ENCODE measurements at regions not wholly inside any gene's neighbourhood (a gene's known extent, or its start where the extent isn't known, plus 50 kb on each side); places are given as distances from the start of the nearest gene placed in this dataset.

- Histone ChIP-seq H3K4me2 (ENCODE audit: low read length) (no peak overlapping the region), H2AFZ (ENCODE audit: insufficient read depth, low read length, poor library complexity) (no peak overlapping the region), H3K79me1 (ENCODE audit: low read length) (no peaks in the 10 kb centered on the region), H4K91ac (ENCODE audit: low read depth, low read length) (no peak overlapping the region), H3K27me3 (ENCODE audit: insufficient read depth, low read length) (no peaks in the 10 kb centered on the region), H3K23ac (ENCODE audit: low read length) (no peak overlapping the region), H2BK5ac (ENCODE audit: low read depth, low read length, poor library complexity) (no peak overlapping the region), H3K9ac (ENCODE audit: low read length) (no peak overlapping the region), H3K9me3 (ENCODE audit: insufficient read depth, low read depth, low read length) (no peaks in the 10 kb centered on the region), H4K8ac (ENCODE audit: low read depth, low read length) (no peak overlapping the region), H3K14ac (ENCODE audit: low read length) (no peak overlapping the region), H3K79me2 (ENCODE audit: control insufficient read depth, insufficient read depth, low read length, poor library complexity) (no peaks in the 10 kb centered on the region), H3K18ac (ENCODE audit: low read length) (no peak overlapping the region), H3K4ac (ENCODE audit: low read depth, low read length) (no peak overlapping the region), H3K4me1 (ENCODE audit: control insufficient read depth in 1 of 2, insufficient read depth in 2 of 2, low read length in 2 of 2) (no peaks in the 10 kb centered on the region), H2BK12ac (ENCODE audit: low read length) (no peak overlapping the region), H2AK5ac (ENCODE audit: low read length) (no peak overlapping the region), H3K36me3 (ENCODE audit: control insufficient read depth in 1 of 2, insufficient read depth in 2 of 2, low read length in 2 of 2) (no peaks in the 10 kb centered on the region), H3K4me3 (ENCODE audit: low read depth, low read length) (no peak overlapping the region), H2BK120ac (ENCODE audit: insufficient read depth, low read length, poor library complexity) (no peak overlapping the region), H3K27ac (ENCODE audit: low read depth, low read length) (no peak overlapping the region), H4K12ac (ENCODE audit: low read depth, low read length) (no peak overlapping the region)
- no peak for DNase-seq
- no CpG with 5 or more reads among the region's 13 CpGs for WGBS (ENCODE audit: extremely low coverage, insufficient coverage, insufficient read length)
Measured at GRCh38 chr16:54459509-54460262, 173.1 kb upstream of the IRX3 start.

GRCh38 chr16:54458923-54459322, 172.3 kb upstream of the IRX3 start:
- no peak overlapping the region for H3K14ac ChIP-seq (ENCODE audit: low read length)
- H3K27me3 ChIP-seq (ENCODE audit: insufficient read depth, low read length) = no peaks in the 10 kb centered on the region
- no peak overlapping the region for H2BK12ac ChIP-seq (ENCODE audit: low read length)
- no peaks in the 10 kb centered on the region for H3K36me3 ChIP-seq (ENCODE audit: control insufficient read depth in 1 of 2, insufficient read depth in 2 of 2, low read length in 2 of 2)
- no peak overlapping the region for H2BK5ac ChIP-seq (ENCODE audit: low read depth, low read length, poor library complexity)
- no peak overlapping the region for H4K8ac ChIP-seq (ENCODE audit: low read depth, low read length)
- H2BK120ac ChIP-seq (ENCODE audit: insufficient read depth, low read length, poor library complexity) = no peak overlapping the region
- DNase-seq = no peak
- H3K4me1 ChIP-seq (ENCODE audit: control insufficient read depth in 1 of 2, insufficient read depth in 2 of 2, low read length in 2 of 2) = no peaks in the 10 kb centered on the region
- no peak overlapping the region for H3K27ac ChIP-seq (ENCODE audit: low read depth, low read length)
- H4K91ac ChIP-seq (ENCODE audit: low read depth, low read length) = no peak overlapping the region
- WGBS (ENCODE audit: extremely low coverage, insufficient coverage, insufficient read length) = no CpG with 5 or more reads among the region's 1 CpG
- no peak overlapping the region for H3K4me3 ChIP-seq (ENCODE audit: low read depth, low read length)
- no peaks in the 10 kb centered on the region for H3K9me3 ChIP-seq (ENCODE audit: insufficient read depth, low read depth, low read length)
- no peak overlapping the region for H3K23ac ChIP-seq (ENCODE audit: low read length)
- no peaks in the 10 kb centered on the region for H3K79me1 ChIP-seq (ENCODE audit: low read length)
- no peak overlapping the region for H2AFZ ChIP-seq (ENCODE audit: insufficient read depth, low read length, poor library complexity)
- H3K4ac ChIP-seq (ENCODE audit: low read depth, low read length) = no peak overlapping the region
- no peak overlapping the region for H4K12ac ChIP-seq (ENCODE audit: low read depth, low read length)
- H3K4me2 ChIP-seq (ENCODE audit: low read length) = no peak overlapping the region
- H3K9ac ChIP-seq (ENCODE audit: low read length) = no peak overlapping the region
- H3K18ac ChIP-seq (ENCODE audit: low read length) = no peak overlapping the region
- no peak overlapping the region for H2AK5ac ChIP-seq (ENCODE audit: low read length)
- H3K79me2 ChIP-seq (ENCODE audit: control insufficient read depth, insufficient read depth, low read length, poor library complexity) = no peaks in the 10 kb centered on the region

GRCh38 chr16:54456291-54456690, 169.7 kb upstream of the IRX3 start:
- Histone ChIP-seq H3K27me3 (ENCODE audit: insufficient read depth, low read length) (no peaks in the 10 kb centered on the region), H3K36me3 (ENCODE audit: control insufficient read depth in 1 of 2, insufficient read depth in 2 of 2, low read length in 2 of 2) (no peaks in the 10 kb centered on the region), H3K4ac (ENCODE audit: low read depth, low read length) (no peak overlapping the region), H3K18ac (ENCODE audit: low read length) (no peak overlapping the region), H3K27ac (ENCODE audit: low read depth, low read length) (no peak overlapping the region), H3K79me1 (ENCODE audit: low read length) (no peaks in the 10 kb centered on the region), H2BK12ac (ENCODE audit: low read length) (no peak overlapping the region), H2AK5ac (ENCODE audit: low read length) (no peak overlapping the region), H3K9me3 (ENCODE audit: insufficient read depth, low read depth, low read length) (peaks cover 1% of the 10 kb centered on the region), H3K23ac (ENCODE audit: low read length) (no peak overlapping the region), H4K12ac (ENCODE audit: low read depth, low read length) (no peak overlapping the region), H3K14ac (ENCODE audit: low read length) (no peak overlapping the region), H3K4me3 (ENCODE audit: low read depth, low read length) (no peak overlapping the region), H3K9ac (ENCODE audit: low read length) (no peak overlapping the region), H2AFZ (ENCODE audit: insufficient read depth, low read length, poor library complexity) (no peak overlapping the region), H2BK5ac (ENCODE audit: low read depth, low read length, poor library complexity) (no peak overlapping the region), H4K8ac (ENCODE audit: low read depth, low read length) (no peak overlapping the region), H4K91ac (ENCODE audit: low read depth, low read length) (no peak overlapping the region), H2BK120ac (ENCODE audit: insufficient read depth, low read length, poor library complexity) (no peak overlapping the region), H3K4me1 (ENCODE audit: control insufficient read depth in 1 of 2, insufficient read depth in 2 of 2, low read length in 2 of 2) (no peaks in the 10 kb centered on the region), H3K4me2 (ENCODE audit: low read length) (no peak overlapping the region), H3K79me2 (ENCODE audit: control insufficient read depth, insufficient read depth, low read length, poor library complexity) (no peaks in the 10 kb centered on the region)
- DNase-seq = no peak
- WGBS (ENCODE audit: extremely low coverage, insufficient coverage, insufficient read length) = no CpG with 5 or more reads among the region's 4 CpGs

- DNase-seq = no peak
- H3K18ac ChIP-seq (ENCODE audit: low read length) = no peak overlapping the region
- H3K4me3 ChIP-seq (ENCODE audit: low read depth, low read length) = no peak overlapping the region
- no peaks in the 10 kb centered on the region for H3K79me2 ChIP-seq (ENCODE audit: control insufficient read depth, insufficient read depth, low read length, poor library complexity)
- no peak overlapping the region for H3K4ac ChIP-seq (ENCODE audit: low read depth, low read length)
- H4K8ac ChIP-seq (ENCODE audit: low read depth, low read length) = no peak overlapping the region
- no peak overlapping the region for H2AK5ac ChIP-seq (ENCODE audit: low read length)
- no peak overlapping the region for H3K14ac ChIP-seq (ENCODE audit: low read length)
- H3K4me1 ChIP-seq (ENCODE audit: control insufficient read depth in 1 of 2, insufficient read depth in 2 of 2, low read length in 2 of 2) = no peaks in the 10 kb centered on the region
- no peaks in the 10 kb centered on the region for H3K36me3 ChIP-seq (ENCODE audit: control insufficient read depth in 1 of 2, insufficient read depth in 2 of 2, low read length in 2 of 2)
- no peaks in the 10 kb centered on the region for H3K27me3 ChIP-seq (ENCODE audit: insufficient read depth, low read length)
- no peak overlapping the region for H2BK5ac ChIP-seq (ENCODE audit: low read depth, low read length, poor library complexity)
- H4K91ac ChIP-seq (ENCODE audit: low read depth, low read length) = no peak overlapping the region
- no peak overlapping the region for H3K4me2 ChIP-seq (ENCODE audit: low read length)
- H3K79me1 ChIP-seq (ENCODE audit: low read length) = no peaks in the 10 kb centered on the region
- H2BK12ac ChIP-seq (ENCODE audit: low read length) = no peak overlapping the region
- H4K12ac ChIP-seq (ENCODE audit: low read depth, low read length) = no peak overlapping the region
- no peak overlapping the region for H2BK120ac ChIP-seq (ENCODE audit: insufficient read depth, low read length, poor library complexity)
- H3K27ac ChIP-seq (ENCODE audit: low read depth, low read length) = no peak overlapping the region
- H2AFZ ChIP-seq (ENCODE audit: insufficient read depth, low read length, poor library complexity) = no peak overlapping the region
- H3K23ac ChIP-seq (ENCODE audit: low read length) = no peak overlapping the region
- WGBS (ENCODE audit: extremely low coverage, insufficient coverage, insufficient read length) = no CpG with 5 or more reads among the region's 12 CpGs
- H3K9ac ChIP-seq (ENCODE audit: low read length) = no peak overlapping the region
- peaks cover 1% of the 10 kb centered on the region for H3K9me3 ChIP-seq (ENCODE audit: insufficient read depth, low read depth, low read length)
Measured at GRCh38 chr16:54455030-54455725, 168.6 kb upstream of the IRX3 start.

All from trophoblast cell (in vitro differentiated cells and primary cell).